Muscle layer of colon (tissue), 2 donors: ENCODE measurements at regions not wholly inside any gene's neighbourhood (a gene's known extent, or its start where the extent isn't known, plus 50 kb on each side); places are given as distances from the start of the nearest gene placed in this dataset.

Source experiments
- H3K27ac ChIP-seq: one replicate; pipeline ENCODE4 v1.7.0; 2013; ENCODE audit warnings: low read depth, mild to moderate bottlenecking, low read length, moderate library complexity
- H3K27me3 ChIP-seq, 2 donors: one replicate each; pipeline ENCODE4 v1.7.0; 2013; ENCODE audit warnings: low read length in 2 of 2, mild to moderate bottlenecking in 2 of 2; ENCODE audit not compliant: insufficient read depth in 2 of 2, control insufficient read depth in 1 of 2
- H3K36me3 ChIP-seq: one replicate; pipeline ENCODE4 v1.7.0; 2013; ENCODE audit warnings: mild to moderate bottlenecking, low read length; ENCODE audit not compliant: insufficient read depth
- H3K4me1 ChIP-seq: one replicate; pipeline ENCODE4 v1.7.0; 2013; ENCODE audit warnings: mild to moderate bottlenecking, low read length; ENCODE audit not compliant: insufficient read depth
- H3K4me3 ChIP-seq, 2 donors: one replicate each; pipeline ENCODE4 v1.7.0; 2013; ENCODE audit warnings: low read length in 2 of 2, low read depth in 1 of 2, mild to moderate bottlenecking in 1 of 2, moderate library complexity in 1 of 2
- H3K9ac ChIP-seq: one replicate; pipeline ENCODE4 v1.7.0; 2013; ENCODE audit warnings: low read length
- H3K9me3 ChIP-seq: one replicate; pipeline ENCODE4 v1.7.0; 2013; ENCODE audit warnings: mild to moderate bottlenecking, low read length
- donor health status: abdominal sarcoma.
- donor health status: Adenocarcinoma of cecum.

DNA sequence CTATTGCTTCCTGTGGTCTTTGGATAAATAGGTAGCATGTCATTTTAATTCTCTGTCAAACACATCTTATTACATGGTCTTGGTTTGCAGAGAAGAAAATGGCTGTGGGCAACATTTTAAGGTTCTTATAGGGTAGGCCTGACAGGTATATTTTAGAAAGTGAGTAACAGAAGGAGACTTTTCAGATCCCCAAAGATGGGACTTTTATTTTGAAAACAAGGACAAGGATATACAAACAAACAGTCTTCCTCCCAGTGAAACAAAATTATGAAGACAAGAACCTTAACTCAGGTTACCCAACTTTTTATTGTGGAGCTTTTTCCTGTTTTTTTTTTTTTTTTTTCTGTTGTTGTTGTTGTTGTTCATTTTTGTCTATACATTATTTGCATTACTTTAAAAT lies 916.2 kb downstream of the NTRK3 start:
- Histone ChIP-seq H3K9me3 (no peaks in the 10 kb centered on the region), H3K4me3 (no peak overlapping the region), H3K9ac (no peak overlapping the region), H3K27ac (no peak overlapping the region), H3K36me3 (no peaks in the 10 kb centered on the region), H3K4me1 (no peaks in the 10 kb centered on the region), H3K27me3 (no peaks in the 10 kb centered on the region)

DNA sequence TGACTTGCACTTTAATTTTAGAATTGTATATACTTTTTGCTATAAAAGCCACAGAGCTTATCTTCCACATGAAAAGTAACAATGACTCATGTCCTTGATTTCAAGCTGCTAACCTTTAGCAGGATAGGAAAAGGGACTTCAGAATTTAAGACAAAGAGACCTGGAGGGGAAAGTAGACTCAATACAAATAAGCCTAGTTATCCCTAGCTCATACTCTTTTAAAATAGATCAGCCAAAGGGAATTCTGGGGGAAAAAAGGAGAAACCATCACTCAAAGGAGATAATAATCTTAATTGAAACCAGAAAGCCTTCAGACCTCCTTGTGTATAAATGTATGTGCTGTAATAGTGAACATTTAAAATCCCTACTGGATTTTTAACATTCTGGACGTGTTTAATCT lies 930.3 kb downstream of the NTRK3 start:
- Histone ChIP-seq H3K27me3 (no peaks in the 10 kb centered on the region), H3K27ac (no peak overlapping the region), H3K9ac (no peak overlapping the region), H3K4me1 (no peaks in the 10 kb centered on the region), H3K4me3 (no peak overlapping the region), H3K9me3 (no peaks in the 10 kb centered on the region), H3K36me3 (no peaks in the 10 kb centered on the region)

DNA sequence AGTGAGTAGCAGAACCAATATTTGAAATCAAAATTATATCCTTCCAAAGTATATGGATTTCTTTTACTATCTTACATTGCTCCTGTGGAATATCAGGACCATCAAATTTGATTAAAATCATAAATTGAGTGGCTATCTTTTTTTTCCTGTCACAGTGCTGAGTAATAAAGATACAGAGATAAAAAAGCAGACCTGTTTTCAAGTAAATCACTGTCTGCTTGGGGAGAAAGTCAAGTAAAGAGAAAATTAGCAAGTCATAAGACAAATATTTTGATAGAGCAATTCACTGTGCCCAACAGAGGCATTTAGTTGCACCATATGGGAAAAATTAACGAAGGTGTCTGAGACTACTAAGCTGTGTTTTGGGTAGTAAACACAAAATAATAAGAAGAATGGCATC lies 933.7 kb downstream of the NTRK3 start:
- H3K9ac ChIP-seq, result no peak overlapping the region
- no peak overlapping the region for H3K4me3 ChIP-seq
- H3K4me1 ChIP-seq, result no peaks in the 10 kb centered on the region
- H3K27me3 ChIP-seq, result no peaks in the 10 kb centered on the region
- no peak overlapping the region for H3K27ac ChIP-seq
- H3K36me3 ChIP-seq, result no peaks in the 10 kb centered on the region
- no peaks in the 10 kb centered on the region for H3K9me3 ChIP-seq

DNA sequence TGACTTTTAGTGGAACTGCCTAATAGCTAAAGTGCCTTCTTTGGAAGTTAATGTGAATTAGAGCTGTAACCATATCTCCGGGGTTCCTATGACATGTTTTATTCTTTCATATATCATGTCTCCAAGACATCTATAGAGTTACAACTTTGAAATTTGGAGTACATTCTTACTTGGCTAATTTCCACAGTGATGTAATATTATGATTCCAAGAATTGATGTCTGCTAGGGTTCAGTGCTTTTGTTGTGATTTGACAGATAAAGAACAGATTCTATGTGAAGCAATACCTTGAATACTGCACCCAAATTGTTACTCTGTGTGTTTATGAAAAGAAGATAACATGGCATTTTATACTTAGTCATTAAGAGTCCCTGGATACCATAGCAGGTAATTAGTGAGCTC lies 934.3 kb downstream of the NTRK3 start:
- no peaks in the 10 kb centered on the region for H3K27me3 ChIP-seq
- no peaks in the 10 kb centered on the region for H3K4me1 ChIP-seq
- H3K9ac ChIP-seq, result no peak overlapping the region
- H3K36me3 ChIP-seq, result no peaks in the 10 kb centered on the region
- H3K4me3 ChIP-seq, result no peak overlapping the region
- no peak overlapping the region for H3K27ac ChIP-seq
- no peaks in the 10 kb centered on the region for H3K9me3 ChIP-seq

DNA sequence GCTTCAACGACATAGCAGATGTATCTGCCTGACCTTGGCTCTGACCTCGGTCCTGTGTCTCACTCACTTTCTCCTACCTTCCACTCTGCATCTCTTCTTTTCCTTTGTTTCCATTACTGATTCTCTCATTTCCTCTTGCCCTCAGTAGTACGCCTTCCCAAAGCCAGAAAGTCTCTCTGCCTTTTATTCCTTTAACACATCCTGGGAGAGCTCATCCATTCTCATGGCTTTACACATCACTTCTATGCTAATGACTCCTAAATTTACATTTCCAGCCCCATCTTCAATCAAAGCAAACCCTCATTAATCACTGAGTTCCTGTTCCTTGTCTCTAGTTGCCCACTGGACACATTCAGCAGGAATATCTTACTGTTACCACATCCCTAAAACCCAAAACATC lies 938.6 kb downstream of the NTRK3 start:
- no peak overlapping the region for H3K4me3 ChIP-seq
- H3K9me3 ChIP-seq, result no peaks in the 10 kb centered on the region
- H3K36me3 ChIP-seq, result no peaks in the 10 kb centered on the region
- H3K9ac ChIP-seq, result no peak overlapping the region
- H3K27ac ChIP-seq, result no peak overlapping the region
- no peaks in the 10 kb centered on the region for H3K4me1 ChIP-seq
- H3K27me3 ChIP-seq, result no peaks in the 10 kb centered on the region

DNA sequence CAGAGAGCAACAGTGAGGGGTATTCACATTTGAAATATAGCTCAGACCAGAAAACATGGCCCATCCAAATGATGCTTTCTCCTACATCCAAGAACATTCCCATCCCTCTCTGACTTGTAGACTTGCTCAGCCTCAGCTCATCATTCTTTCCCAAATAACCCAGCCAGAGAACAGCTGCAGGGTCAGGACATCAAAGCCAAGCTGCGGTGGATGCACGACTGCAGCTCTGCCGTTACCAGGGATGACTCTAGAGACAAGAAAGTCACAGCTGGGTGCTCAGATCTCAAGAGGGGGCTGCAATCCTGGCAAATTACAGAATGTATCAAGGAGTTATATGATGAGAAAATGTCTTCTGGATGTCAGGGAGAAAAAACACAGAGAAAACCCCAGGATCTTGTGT lies 944.3 kb downstream of the NTRK3 start:
- H3K27ac ChIP-seq, result no peak overlapping the region
- no peaks in the 10 kb centered on the region for H3K9me3 ChIP-seq
- H3K36me3 ChIP-seq, result no peaks in the 10 kb centered on the region
- H3K4me3 ChIP-seq, result no peak overlapping the region
- H3K4me1 ChIP-seq, result no peaks in the 10 kb centered on the region
- H3K27me3 ChIP-seq, result no peaks in the 10 kb centered on the region
- no peak overlapping the region for H3K9ac ChIP-seq

DNA sequence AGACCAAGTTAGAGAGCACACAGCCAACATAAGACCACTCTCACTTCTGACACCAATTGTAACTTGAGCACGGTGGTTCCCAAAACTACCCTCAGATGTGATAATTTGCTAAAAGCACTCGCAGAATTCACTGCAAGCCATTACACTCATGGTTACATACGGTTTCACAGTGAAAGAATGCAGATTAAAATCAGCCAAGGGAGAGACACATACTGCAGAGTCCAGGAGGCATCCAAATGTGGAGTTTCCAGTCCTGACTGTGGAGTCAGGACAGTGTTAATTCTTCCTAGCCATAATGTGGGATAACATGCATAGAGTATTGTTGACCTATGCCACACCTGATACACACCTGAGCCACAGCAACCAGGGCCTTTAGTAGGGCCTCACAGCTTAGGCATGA lies 956.4 kb downstream of the NTRK3 start:
- Histone ChIP-seq H3K4me1 (no peaks in the 10 kb centered on the region), H3K27ac (no peak overlapping the region), H3K4me3 (no peak overlapping the region), H3K9ac (no peak overlapping the region), H3K27me3 (no peaks in the 10 kb centered on the region), H3K36me3 (no peaks in the 10 kb centered on the region), H3K9me3 (no peaks in the 10 kb centered on the region)

DNA sequence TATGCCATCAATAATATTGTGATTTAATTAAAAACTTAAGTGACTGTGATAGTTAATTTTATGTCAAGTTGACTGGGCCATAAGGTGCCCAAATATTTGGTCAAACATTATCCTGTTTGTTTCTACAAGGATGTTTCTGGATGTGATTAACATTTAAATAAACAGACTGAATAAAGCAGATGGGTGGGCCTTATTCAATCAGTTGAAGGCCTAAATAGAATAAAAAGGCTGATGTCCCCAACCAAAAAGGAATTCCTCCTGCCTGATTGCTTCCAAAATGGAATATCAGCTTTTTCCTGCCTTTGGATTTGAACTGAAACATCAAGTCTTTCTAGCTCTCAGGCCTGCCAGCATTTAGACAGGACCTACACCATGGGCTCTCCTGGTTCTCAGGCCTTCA lies 961.7 kb downstream of the NTRK3 start:
- Histone ChIP-seq H3K36me3 (no peaks in the 10 kb centered on the region), H3K4me3 (no peak overlapping the region), H3K27me3 (no peaks in the 10 kb centered on the region), H3K4me1 (no peaks in the 10 kb centered on the region), H3K9ac (no peak overlapping the region), H3K9me3 (no peaks in the 10 kb centered on the region), H3K27ac (no peak overlapping the region)

DNA sequence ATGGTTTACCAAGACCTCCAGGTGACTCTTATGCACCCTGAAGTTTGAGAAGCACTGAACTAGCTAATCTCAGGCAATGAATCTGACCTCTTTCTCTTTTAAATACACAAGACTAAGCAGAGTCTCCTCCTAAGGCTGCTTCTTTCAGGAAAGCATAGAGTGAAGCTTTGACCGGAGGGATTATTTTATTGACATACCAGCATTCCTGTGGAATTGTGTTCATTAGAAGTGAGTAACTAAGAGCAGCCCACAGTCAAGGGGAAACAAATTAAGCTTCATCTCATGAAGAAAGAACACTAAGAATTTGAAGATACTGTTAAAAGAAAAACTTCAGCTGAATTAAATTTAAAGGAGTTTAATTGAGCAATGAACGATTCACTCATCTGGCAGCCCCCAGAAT lies 963.5 kb downstream of the NTRK3 start:
- Histone ChIP-seq H3K27ac (no peak overlapping the region), H3K4me3 (no peak overlapping the region), H3K9ac (no peak overlapping the region), H3K4me1 (no peaks in the 10 kb centered on the region), H3K9me3 (no peaks in the 10 kb centered on the region), H3K27me3 (no peaks in the 10 kb centered on the region), H3K36me3 (no peaks in the 10 kb centered on the region)

DNA sequence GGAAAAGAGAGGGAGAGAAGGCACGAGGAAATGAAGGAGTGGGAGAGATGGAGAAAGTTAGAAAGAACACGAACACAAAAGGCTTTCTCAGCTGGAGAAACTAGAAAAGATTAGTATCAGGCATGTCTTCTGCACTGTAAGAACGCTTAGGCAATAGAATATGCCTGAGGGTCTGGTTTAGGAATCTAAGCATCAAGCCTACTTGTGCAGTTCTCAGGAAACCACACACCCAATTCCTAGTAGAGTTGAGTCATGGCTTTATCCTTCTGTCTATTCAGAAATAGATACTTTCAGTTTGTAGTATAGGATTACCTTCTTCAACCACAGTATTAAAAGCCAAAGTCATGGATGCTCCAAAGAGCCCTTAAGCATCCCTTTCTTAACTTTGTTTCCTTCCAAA lies 969.4 kb downstream of the NTRK3 start:
- Histone ChIP-seq H3K4me3 (no peak overlapping the region), H3K9me3 (no peaks in the 10 kb centered on the region), H3K27ac (no peak overlapping the region), H3K9ac (no peak overlapping the region), H3K27me3 (no peaks in the 10 kb centered on the region), H3K4me1 (no peaks in the 10 kb centered on the region), H3K36me3 (no peaks in the 10 kb centered on the region)

DNA sequence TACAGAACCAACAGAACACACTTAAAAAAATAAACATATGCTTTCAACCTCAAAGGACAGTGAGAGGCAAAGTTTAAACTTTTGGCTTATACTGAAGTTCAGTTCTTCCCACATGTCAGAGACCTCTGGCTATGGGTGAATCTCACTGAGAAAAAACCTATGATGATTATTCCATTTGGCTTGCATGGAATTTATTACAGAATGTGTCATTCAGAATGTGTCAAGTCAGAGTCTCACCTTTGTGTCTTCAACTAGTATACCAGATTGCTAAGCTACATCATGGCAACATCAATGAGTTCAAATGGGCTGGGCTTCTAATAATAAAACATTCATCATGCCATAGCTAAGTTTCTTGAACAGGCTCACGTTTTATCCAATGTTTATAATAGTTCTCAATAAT lies 987.0 kb downstream of the NTRK3 start:
- Histone ChIP-seq H3K9ac (no peak overlapping the region), H3K4me3 (no peak overlapping the region), H3K4me1 (no peaks in the 10 kb centered on the region), H3K9me3 (no peaks in the 10 kb centered on the region), H3K27me3 (no peaks in the 10 kb centered on the region), H3K27ac (no peak overlapping the region), H3K36me3 (no peaks in the 10 kb centered on the region)

DNA sequence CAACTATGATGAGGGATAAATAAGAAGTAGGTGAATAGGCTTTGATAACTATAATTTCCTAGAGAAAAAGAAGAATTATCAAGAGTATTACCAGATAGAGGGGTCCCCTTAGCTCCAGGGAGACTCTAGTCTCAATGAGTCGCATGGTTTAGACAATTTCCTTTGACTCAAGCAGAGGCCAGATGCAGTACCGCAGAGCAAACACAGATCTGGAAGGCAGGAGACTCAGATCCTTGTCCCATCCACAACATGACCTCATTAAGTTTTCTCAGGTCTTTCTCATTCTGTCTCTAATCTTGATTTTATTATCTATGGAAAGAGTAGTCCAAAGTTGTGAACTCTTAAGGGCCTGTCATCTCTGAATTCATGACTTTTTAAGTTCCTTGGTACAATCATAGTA lies 987.9 kb downstream of the NTRK3 start:
- Histone ChIP-seq H3K4me1 (no peaks in the 10 kb centered on the region), H3K36me3 (no peaks in the 10 kb centered on the region), H3K27me3 (no peaks in the 10 kb centered on the region), H3K9me3 (no peaks in the 10 kb centered on the region), H3K27ac (no peak overlapping the region), H3K4me3 (no peak overlapping the region), H3K9ac (no peak overlapping the region)
